GM21717 (cell line): ENCODE measurements at regions not wholly inside any gene's neighbourhood (a gene's known extent, or its start where the extent isn't known, plus 50 kb on each side); places are given as distances from the start of the nearest gene placed in this dataset.
A peak's percentile ranks its signal among the peaks of the same experiment; 100 is the strongest.

Source experiments
- ATAC-seq: cut with Tn5 transposase; IDR thresholded peaks from one replicate; pipeline ENCODE4 v1.9.1; 2021; ENCODE audit warnings: mild to moderate bottlenecking, moderate library complexity; ENCODE audit not compliant: unreplicated experiment

- no peak for ATAC-seq
Observed at GRCh38 chr7:24341691-24342413, 57.9 kb downstream of the NPY start.

GRCh38 chr7:24343614-24344013 is 59.6 kb downstream of the NPY start:
- ATAC-seq = no peak

GRCh38 chr7:24346129-24346528 is 62.1 kb downstream of the NPY start:
- no peak for ATAC-seq

- no peak for ATAC-seq
Observed at GRCh38 chr7:24346716-24347115, 62.7 kb downstream of the NPY start.

- no peak for ATAC-seq
Observed at GRCh38 chr7:24349339-24349738, 65.3 kb downstream of the NPY start.

GRCh38 chr7:24354456-24354855 is 70.5 kb downstream of the NPY start:
- no peak for ATAC-seq

GRCh38 chr7:24356718-24357386 is 72.9 kb downstream of the NPY start:
- peak; percentile 55 for ATAC-seq

- ATAC-seq = no peak
Observed at GRCh38 chr7:24361001-24361400, 77.0 kb downstream of the NPY start.

GRCh38 chr7:24365606-24366005 is 81.6 kb downstream of the NPY start:
- no peak for ATAC-seq

GRCh38 chr7:24366876-24367275 is 82.9 kb downstream of the NPY start:
- ATAC-seq = no peak

- no peak for ATAC-seq
Observed at GRCh38 chr7:24368161-24368560, 84.2 kb downstream of the NPY start.

GRCh38 chr7:24370541-24370940 is 86.6 kb downstream of the NPY start:
- ATAC-seq = no peak

- ATAC-seq = no peak
Observed at GRCh38 chr7:24372961-24373955, 89.3 kb downstream of the NPY start.

- no peak for ATAC-seq
Observed at GRCh38 chr7:24378871-24379616, 95.1 kb downstream of the NPY start.

- ATAC-seq = peak; percentile 69
Observed at GRCh38 chr7:24381894-24382505, 98.0 kb downstream of the NPY start.

GRCh38 chr7:24383055-24383454 is 99.1 kb downstream of the NPY start:
- ATAC-seq = no peak

- peak; percentile 76 for ATAC-seq
Observed at GRCh38 chr7:24384362-24385030, 100.5 kb downstream of the NPY start.

- ATAC-seq = no peak
Observed at GRCh38 chr7:24388212-24388611, 104.2 kb downstream of the NPY start.

- no peak for ATAC-seq
Observed at GRCh38 chr7:24390376-24391157, 106.6 kb downstream of the NPY start.
